ENCODE measurements at regions not wholly inside any gene's neighbourhood (a gene's known extent, or its start where the extent isn't known, plus 50 kb on each side); places are given as distances from the start of the nearest gene placed in this dataset.
"Not testable (repeated sequence)": the region's sequence is repeated elsewhere in the genome, so short reads cannot be mapped to it uniquely, and the experiment has no call there.

DNA sequence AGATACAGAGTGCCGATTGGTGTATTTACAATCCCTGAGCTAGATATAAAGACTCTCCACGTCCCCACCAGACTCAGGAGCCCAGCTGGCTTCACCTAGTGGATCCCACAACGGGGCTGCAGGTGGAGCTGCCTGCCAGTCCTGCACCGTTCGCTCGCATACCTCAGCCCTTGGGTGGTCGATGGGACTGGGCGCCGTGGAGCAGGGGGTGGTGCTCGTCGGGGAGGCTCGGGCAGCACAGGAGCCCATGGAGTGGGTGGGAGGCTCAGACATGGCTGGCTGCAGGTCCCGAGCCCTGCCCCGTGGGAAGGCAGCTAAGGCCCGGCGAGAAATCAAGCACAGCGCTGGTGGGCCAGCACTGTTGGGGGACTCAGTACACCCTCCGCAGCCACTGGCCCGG is 1093.6 kb downstream of the TYW1 start:
- DNase-seq; intact Hi-C loops (cut with DNase I): not testable (repeated sequence)

DNA sequence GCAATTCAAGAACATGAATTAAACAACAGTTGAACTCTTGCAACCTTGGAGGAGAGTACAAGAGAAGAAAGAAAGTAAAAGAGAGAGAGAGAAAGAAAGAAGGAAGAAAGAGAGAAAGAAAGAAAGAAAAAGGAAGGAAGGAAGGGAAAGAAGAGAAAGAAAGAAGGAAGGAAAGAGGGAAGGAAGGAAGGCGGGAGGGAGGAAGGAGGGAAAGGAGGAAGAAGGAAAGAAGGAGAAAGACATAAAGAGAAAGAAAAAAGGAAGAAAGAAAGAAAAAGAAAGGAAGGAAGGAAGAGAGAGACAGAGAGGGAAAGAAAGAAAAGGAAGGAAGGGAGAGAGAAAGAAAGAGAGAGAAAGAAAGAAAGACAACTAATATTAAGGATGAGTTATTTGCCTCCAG is 1106.7 kb downstream of the TYW1 start:
- intact Hi-C loops (cut with DNase I), result no loop called here
- no peak for DNase-seq

DNA sequence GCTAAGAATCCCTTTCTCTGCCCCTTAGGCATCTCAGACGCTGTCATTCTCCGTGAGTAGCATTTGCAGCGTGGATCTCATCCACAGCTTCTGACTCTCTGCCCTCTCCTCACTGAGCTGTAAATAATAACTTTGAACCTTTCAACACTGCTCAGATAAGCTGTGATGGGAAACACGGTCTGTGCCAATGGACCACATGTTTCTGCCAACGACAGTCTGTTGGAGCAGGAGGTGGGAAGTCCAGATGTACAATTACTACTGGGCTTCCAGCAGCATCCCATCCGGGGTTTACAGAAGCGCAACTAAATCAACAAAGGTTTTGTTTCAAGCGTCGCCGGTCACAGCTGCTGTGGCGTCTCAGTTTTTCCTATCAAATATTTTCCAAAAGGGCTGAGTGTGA is 1110.6 kb downstream of the TYW1 start:
- intact Hi-C loops (cut with DNase I), result no loop called here
- no peak for DNase-seq

DNA sequence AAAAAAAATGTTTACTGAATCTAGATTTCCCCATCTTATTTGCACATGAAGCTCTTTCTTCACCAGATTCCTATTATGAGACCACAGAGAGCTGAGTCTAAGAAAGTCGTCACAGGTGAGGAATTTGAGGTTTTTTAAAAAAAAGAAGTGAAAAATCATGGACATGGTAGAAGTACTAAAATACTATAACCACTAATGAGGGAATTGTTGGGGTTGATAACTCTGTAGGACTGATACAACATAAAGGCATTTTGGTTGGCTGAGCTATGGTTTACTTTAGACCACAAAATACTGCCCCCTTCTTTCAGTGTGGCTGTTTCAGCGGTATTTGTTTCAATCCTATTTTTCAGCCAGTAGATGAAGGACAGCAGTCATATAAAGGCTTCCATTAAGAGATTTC is 1111.3 kb downstream of the TYW1 start:
- no peak for DNase-seq
- intact Hi-C loops (cut with DNase I), result no loop called here

- intact Hi-C loops (cut with DNase I), result no loop called here
- no peak for DNase-seq
Observed at GRCh38 chr7:68109299-68109698, 1112.7 kb downstream of the TYW1 start.

GRCh38 chr7:68119411-68119810 is 1122.8 kb downstream of the TYW1 start:
- no peak for DNase-seq
- intact Hi-C loops (cut with DNase I), result no loop called here

DNA sequence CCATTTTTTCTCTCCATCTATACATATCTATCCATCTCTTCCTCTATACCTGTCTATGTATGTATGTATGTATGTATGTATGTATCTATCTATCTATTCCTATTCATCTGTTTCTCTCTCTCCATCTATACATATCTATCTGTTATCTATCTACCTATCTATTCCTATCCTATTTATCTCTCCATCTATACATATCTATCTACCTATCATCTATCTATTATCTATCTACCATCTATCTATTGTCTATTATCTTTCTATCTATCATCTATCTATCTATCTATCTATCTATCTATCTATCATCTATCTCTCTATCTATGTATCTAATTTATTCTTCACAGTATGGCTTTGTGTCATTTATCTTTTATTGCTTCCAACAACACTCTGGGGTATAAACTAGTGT is 1124.4 kb downstream of the TYW1 start:
- DNase-seq, result no peak
- intact Hi-C loops (cut with DNase I), result no loop called here

DNA sequence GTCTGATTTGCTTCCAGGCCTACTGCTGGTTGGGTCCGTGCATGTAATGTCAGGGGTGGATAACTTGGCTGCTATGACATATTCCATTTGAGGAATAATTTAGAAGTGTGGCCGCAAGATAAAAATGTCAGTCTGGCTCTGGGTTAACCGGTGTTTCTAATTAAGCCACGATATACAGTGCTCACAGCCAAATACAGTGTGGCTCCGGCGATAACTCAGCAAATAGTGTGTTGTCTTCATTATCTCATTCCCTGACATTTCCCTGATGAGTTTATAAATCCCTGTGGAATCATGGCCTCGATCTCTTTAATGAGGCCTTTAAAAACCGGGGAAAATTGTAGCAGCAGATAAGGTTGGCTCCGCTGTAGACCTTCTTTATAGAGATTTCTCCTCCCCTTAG is 1125.0 kb downstream of the TYW1 start:
- DNase-seq, result no peak
- intact Hi-C loops (cut with DNase I), result no loop called here

DNA sequence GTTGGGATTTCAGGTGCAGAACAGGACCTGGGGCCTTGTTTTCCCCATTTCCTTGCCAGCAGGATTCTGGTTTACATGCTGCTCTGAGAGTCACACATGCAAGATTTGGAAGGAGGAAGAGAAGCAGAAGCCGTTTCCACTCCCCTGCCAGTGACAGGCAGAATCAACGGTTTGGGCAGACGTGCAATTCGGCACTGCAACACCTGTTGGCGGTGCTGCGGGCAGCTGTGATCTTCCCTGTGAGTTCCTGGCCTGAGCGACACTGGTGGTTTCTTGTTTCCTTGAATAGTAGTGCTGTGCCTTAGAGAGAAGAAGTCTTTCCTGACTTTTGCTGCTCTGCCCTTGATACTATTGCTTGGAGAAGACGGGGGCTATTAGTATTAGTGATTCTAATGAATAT is 1126.2 kb downstream of the TYW1 start:
- intact Hi-C loops (cut with DNase I), result no loop called here
- DNase-seq, result no peak

GRCh38 chr7:68125168-68125567 is 1128.5 kb downstream of the TYW1 start:
- intact Hi-C loops (cut with DNase I), result no loop called here
- no peak for DNase-seq

DNA sequence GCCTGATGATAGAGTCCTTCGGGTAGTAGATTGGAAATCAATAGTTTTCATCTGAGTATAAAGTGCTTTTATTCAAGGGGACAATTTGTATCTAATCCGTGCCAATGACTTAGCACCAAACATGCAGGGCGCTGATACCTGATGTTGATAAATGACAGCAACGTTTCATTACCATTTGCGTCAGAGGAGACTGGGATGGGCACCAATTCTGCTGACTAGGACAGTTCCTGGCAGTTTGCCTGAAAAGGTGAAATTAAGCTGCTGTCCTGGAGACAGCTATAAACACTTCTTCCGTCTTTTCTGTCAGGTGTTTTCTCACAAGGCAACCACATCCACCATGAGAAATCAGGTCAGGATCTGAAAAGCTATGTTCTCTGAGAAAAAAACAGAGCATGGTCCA is 1136.4 kb downstream of the TYW1 start:
- no peak for DNase-seq
- intact Hi-C loops (cut with DNase I), result no loop called here

DNA sequence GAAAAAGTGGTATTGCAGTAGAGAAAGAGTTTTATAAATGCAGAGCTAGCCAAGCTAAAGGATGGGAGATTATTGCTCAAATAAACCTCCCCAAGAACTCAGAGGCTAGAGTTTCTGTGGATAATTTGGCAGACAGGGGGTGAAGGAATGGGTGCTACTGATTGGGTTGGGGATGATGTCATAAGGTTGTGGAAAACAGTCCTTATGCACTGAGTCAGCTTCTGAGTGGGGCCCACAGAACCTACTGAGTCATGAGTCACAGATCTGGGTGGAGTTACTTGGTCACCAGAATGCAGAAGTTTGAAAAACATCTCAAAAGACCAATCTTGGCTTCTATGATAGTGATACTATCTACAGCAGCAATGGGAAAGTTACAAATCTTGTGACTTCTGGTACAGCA is 1146.7 kb downstream of the TYW1 start:
- DNase-seq, result no peak
- intact Hi-C loops (cut with DNase I), result no loop called here

- no peak for DNase-seq
- intact Hi-C loops (cut with DNase I), result no loop called here
Observed at GRCh38 chr7:68146983-68147382, 1150.3 kb downstream of the TYW1 start.

GRCh38 chr7:68147614-68148238 is 1151.1 kb downstream of the TYW1 start:
- intact Hi-C loops (cut with DNase I), result no loop called here
- no peak for DNase-seq

GRCh38 chr7:68148440-68148839 is 1151.8 kb downstream of the TYW1 start:
- no peak for DNase-seq
- intact Hi-C loops (cut with DNase I), result no loop called here

GRCh38 chr7:68152205-68152604 is 1155.6 kb downstream of the TYW1 start:
- no peak for DNase-seq
- intact Hi-C loops (cut with DNase I), result no loop called here

GRCh38 chr7:68155676-68156075 is 1159.0 kb downstream of the TYW1 start:
- no peak for DNase-seq
- intact Hi-C loops (cut with DNase I), result no loop called here

- intact Hi-C loops (cut with DNase I), result no loop called here
- no peak for DNase-seq
Observed at GRCh38 chr7:68158686-68159295, 1162.2 kb downstream of the TYW1 start.

DNA sequence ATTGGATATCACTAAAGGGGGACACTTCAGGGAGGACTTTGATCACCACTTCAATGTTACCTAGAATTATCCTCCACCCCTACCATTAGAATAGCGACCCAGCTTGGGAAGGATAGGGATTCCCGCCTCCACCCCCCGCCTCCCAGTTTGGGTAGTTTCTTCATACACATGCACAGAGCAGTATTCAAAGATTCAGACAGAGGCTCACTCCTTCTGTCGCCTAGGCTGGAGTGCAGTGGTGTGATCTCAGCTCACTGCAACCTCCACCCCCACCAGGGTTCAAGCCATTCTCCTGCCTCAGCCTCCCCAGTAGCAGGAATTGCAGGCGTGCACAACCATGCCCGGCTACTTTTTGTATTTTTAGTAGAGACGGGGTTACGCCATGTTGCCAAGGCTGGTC is 1166.1 kb downstream of the TYW1 start:
- intact Hi-C loops (cut with DNase I), result no loop called here

DNA sequence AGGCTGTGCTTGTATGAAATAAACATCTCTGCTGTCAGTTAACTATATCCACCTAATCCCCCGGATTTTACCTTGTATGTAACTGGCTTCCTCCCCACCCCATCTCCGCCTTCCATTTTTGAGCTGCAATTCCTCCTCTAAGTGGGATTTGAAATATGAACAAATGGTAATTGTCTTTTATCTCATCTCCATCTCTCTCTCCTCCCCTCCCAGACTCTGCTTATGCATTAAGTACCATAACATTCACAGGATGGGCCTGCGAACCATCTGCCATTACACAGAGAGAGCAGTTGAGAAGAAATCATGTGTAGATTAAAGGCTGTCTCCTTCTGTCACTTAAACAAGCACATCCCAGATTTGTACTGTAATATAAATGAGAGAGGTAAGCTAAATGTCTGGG is 1169.9 kb downstream of the TYW1 start:
- no peak for DNase-seq
- intact Hi-C loops (cut with DNase I), result no loop called here

More for the DNA sequence above, 1166.1 kb downstream of the TYW1 start:
- peak in 1 of 10 donors; percentile 50 for DNase-seq

- intact Hi-C loops (cut with DNase I), result no loop called here
- DNase-seq, result no peak
Observed at GRCh38 chr7:68173513-68173912, 1176.9 kb downstream of the TYW1 start.

GRCh38 chr7:68176974-68177373 is 1180.3 kb downstream of the TYW1 start:
- DNase-seq, result peak in 6 of 10 donors; percentile 12 to 77 (median 50)
- intact Hi-C loops (cut with DNase I), result loop anchor here (5.0 kb wide), 1 partner anchor 1755 kb away; no protein-coding TSS in a partner anchor

DNA sequence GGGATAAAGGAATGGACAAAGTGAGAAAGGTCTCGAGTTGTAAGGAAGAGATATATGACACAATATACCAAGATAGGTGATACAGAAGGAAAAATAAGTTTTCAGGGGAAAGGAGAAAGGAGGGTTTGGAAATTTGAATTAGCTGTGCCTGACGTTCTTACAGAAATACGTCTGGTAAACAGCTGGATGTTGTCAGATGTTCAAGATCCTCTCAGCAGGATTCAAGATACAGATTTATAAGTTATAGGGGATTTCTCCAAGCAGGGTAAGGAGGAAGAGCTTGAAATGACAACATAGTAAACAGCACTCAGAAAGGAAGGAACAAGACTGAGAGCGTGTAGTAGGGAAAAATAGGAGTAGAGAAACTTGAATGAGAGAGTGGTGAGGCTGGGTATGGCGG is 1184.1 kb downstream of the TYW1 start:
- intact Hi-C loops (cut with DNase I), result no loop called here
- DNase-seq, result no peak
